Chondrocyte (in vitro differentiated cells): ENCODE measurements at regions not wholly inside any gene's neighbourhood (a gene's known extent, or its start where the extent isn't known, plus 50 kb on each side); places are given as distances from the start of the nearest gene placed in this dataset.

Experiments
- DNase-seq: peaks from one replicate; pipeline ENCODE4 v3.0.0; 2021; ENCODE audit warnings: mixed read lengths, low spot score
- H3K27ac Mint-ChIP-seq: one replicate; pipeline ENCODE4 v1.8.0; 2021; ENCODE audit warnings: mild to moderate bottlenecking, moderate library complexity, mixed read lengths; ENCODE audit not compliant: unreplicated experiment
- H3K27me3 Mint-ChIP-seq: 2 replicates; pipeline ENCODE4 v1.8.0; 2021; ENCODE audit warnings: low read depth, mixed read lengths
- H3K36me3 Mint-ChIP-seq: 2 replicates; pipeline ENCODE4 v1.8.0; 2021; ENCODE audit warnings: low read depth, mixed read lengths
- H3K4me1 Mint-ChIP-seq: 2 replicates; pipeline ENCODE4 v1.8.0; 2021; ENCODE audit warnings: low read depth, mild to moderate bottlenecking, mixed read lengths
- H3K4me3 Mint-ChIP-seq: one replicate; pipeline ENCODE4 v1.8.0; 2021; ENCODE audit warnings: mild to moderate bottlenecking, moderate library complexity, mixed read lengths; ENCODE audit not compliant: unreplicated experiment
- H3K9me3 Mint-ChIP-seq: 2 replicates; pipeline ENCODE4 v1.8.0; 2021; ENCODE audit warnings: low read depth, mixed read lengths
- TF ChIP-seq, protein P1 (sequence below): fragments of 200-600 bp; sonication (generic); IDR thresholded peaks from 2 replicates; pipeline ENCODE4 v1.5.0; 2021; ENCODE audit warnings: antibody characterized with exemption, mild to moderate bottlenecking, moderate library complexity

GRCh38 chr4:115260195-115260594, 146.8 kb upstream of the NDST4 start:
- no peaks in the 10 kb centered on the region for H3K27me3 Mint-ChIP-seq
- peaks cover 7% of the 10 kb centered on the region for H3K9me3 Mint-ChIP-seq
- H3K36me3 Mint-ChIP-seq, result no peaks in the 10 kb centered on the region
- no peak for DNase-seq
- H3K4me1 Mint-ChIP-seq, result peaks cover 4% of the 10 kb centered on the region
- no peak overlapping the region for H3K4me3 Mint-ChIP-seq
- TF ChIP-seq, protein P1, sequence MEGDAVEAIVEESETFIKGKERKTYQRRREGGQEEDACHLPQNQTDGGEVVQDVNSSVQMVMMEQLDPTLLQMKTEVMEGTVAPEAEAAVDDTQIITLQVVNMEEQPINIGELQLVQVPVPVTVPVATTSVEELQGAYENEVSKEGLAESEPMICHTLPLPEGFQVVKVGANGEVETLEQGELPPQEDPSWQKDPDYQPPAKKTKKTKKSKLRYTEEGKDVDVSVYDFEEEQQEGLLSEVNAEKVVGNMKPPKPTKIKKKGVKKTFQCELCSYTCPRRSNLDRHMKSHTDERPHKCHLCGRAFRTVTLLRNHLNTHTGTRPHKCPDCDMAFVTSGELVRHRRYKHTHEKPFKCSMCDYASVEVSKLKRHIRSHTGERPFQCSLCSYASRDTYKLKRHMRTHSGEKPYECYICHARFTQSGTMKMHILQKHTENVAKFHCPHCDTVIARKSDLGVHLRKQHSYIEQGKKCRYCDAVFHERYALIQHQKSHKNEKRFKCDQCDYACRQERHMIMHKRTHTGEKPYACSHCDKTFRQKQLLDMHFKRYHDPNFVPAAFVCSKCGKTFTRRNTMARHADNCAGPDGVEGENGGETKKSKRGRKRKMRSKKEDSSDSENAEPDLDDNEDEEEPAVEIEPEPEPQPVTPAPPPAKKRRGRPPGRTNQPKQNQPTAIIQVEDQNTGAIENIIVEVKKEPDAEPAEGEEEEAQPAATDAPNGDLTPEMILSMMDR, result no peak
- H3K27ac Mint-ChIP-seq, result no peak overlapping the region

DNA sequence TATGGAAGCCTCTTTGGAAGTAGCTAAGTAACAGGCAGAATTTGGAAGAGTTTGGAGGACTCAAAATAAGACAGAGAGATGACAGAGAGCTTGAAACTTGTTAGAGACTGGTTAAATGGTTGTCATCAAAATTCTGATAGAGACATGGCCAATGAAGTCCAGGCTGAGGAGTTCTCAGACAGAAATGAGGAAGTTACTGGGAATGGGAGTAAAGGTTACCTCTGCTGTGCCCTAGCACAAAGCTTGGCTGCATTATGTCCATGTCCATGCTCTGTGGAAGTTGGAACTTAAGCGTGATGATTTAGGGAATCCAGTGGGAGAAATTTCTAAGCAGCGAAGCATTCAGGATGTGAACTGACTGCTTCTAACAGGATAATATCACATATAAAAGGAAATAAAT, 146.2 kb upstream of the NDST4 start:
- Mint-ChIP-seq H3K9me3 (peaks cover 7% of the 10 kb centered on the region), H3K4me3 (no peak overlapping the region), H3K27ac (no peak overlapping the region), H3K27me3 (no peaks in the 10 kb centered on the region), H3K4me1 (peaks cover 4% of the 10 kb centered on the region), H3K36me3 (no peaks in the 10 kb centered on the region)
- TF ChIP-seq, protein P1, result no peak
- DNase-seq, result no peak

GRCh38 chr4:115249808-115250207, 136.4 kb upstream of the NDST4 start:
- no peak overlapping the region for H3K4me3 Mint-ChIP-seq
- DNase-seq, result no peak
- no peaks in the 10 kb centered on the region for H3K9me3 Mint-ChIP-seq
- H3K36me3 Mint-ChIP-seq, result no peaks in the 10 kb centered on the region
- no peak overlapping the region for H3K27ac Mint-ChIP-seq
- TF ChIP-seq, protein P1, result no peak
- H3K4me1 Mint-ChIP-seq, result no peaks in the 10 kb centered on the region
- no peaks in the 10 kb centered on the region for H3K27me3 Mint-ChIP-seq

DNA sequence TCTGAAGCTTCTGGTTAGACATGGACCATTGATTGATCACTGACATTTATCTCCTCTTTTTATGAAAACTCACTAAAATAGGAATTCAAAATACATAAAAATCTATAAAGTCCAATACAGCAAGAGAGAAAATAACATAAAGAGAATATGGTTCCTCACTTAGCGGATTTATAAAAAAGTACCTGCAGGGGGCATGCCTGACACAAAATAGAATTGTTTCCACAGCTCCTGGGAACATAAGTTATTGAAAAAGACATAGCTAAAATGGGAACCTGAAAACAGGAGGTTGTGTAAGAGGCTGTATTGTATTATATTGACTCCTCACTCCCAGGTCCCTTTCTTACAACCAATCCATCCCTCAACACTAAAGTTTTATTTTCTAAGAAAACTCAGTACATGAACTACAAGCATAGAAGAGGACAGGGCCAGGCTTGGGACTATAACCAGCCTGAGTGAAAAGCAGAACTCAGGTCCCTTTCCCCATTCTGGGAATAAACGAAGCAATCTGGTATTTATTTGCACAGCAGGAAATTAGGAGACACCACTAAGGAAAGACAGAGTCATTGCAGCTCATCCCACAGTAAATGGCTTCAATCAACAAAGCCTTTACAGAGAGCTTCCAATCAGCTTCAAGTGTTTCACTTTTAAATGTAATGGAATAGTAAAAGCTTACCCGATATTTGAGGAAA, 121.1 kb upstream of the NDST4 start:
- Mint-ChIP-seq H3K4me1 (peaks cover 7% of the 10 kb centered on the region), H3K36me3 (no peaks in the 10 kb centered on the region), H3K27ac (no peak overlapping the region), H3K9me3 (no peaks in the 10 kb centered on the region), H3K27me3 (no peaks in the 10 kb centered on the region), H3K4me3 (no peak overlapping the region)
- no peak for DNase-seq
- TF ChIP-seq, protein P1, result peak; percentile 80

GRCh38 chr4:115233600-115233999, 120.2 kb upstream of the NDST4 start:
- Mint-ChIP-seq H3K36me3 (no peaks in the 10 kb centered on the region), H3K4me3 (no peak overlapping the region), H3K9me3 (no peaks in the 10 kb centered on the region), H3K4me1 (peaks cover 7% of the 10 kb centered on the region), H3K27ac (no peak overlapping the region), H3K27me3 (no peaks in the 10 kb centered on the region)
- TF ChIP-seq, protein P1, result no peak
- DNase-seq, result no peak
